Panc1 (cell line): ENCODE measurements at regions not wholly inside any gene's neighbourhood (a gene's known extent, or its start where the extent isn't known, plus 50 kb on each side); places are given as distances from the start of the nearest gene placed in this dataset.

Experiments
- ATAC-seq: fragments of 200-7000 bp; cut with Tn5 transposase; 2 replicates; pipeline ENCODE4 v1.9.1; 2020; ENCODE audit warnings: mild to moderate bottlenecking, moderate library complexity
- BruUV-seq: library from RNA; stranded (reverse); fragments of 400-500 nt; replicated peaks from 2 replicates; lab custom pipeline; 2021; lab: Mats Ljungman, UMichigan
- CTCF ChIA-PET: fragments of 300-600 bp; sonication (Branson Sonifier 250); formaldehyde crosslinking; loops from one replicate; lab custom pipeline; 2022; ENCODE audit warnings: antibody characterized with exemption; lab: Charles Lee
- POLR2A ChIA-PET: fragments of 300-600 bp; sonication (Branson Sonifier 250); formaldehyde crosslinking; loops from one replicate; lab custom pipeline; 2022; ENCODE audit warnings: antibody characterized with exemption; lab: Charles Lee
- DNase-seq: peaks from one replicate; pipeline ENCODE4 v3.0.0-alpha.2; 2010; ENCODE audit warnings: low read depth, low spot score
- H3K27ac ChIP-seq: 2 replicates; pipeline ENCODE4 v1.5.1; 2011; ENCODE audit warnings: mild to moderate bottlenecking, low read length, inconsistent platforms
- H3K27me3 ChIP-seq: fragments of 200-500 bp; sonication (Bioruptor generic); 2 replicates; pipeline ENCODE4 v1.6.0; 2014; ENCODE audit warnings: low read length, inconsistent platforms; ENCODE audit not compliant: control insufficient read depth, insufficient read depth
- H3K36me3 ChIP-seq: fragments of 200-500 bp; sonication (Bioruptor generic); 2 replicates; pipeline ENCODE4 v1.5.1; 2014; ENCODE audit warnings: inconsistent platforms, mild to moderate bottlenecking, low read length, moderate library complexity; ENCODE audit not compliant: control insufficient read depth, insufficient read depth
- H3K4me1 ChIP-seq: 2 replicates; pipeline ENCODE4 v1.5.1; 2011; ENCODE audit warnings: inconsistent platforms, mild to moderate bottlenecking, low read length, moderate library complexity; ENCODE audit not compliant: control insufficient read depth, insufficient read depth
- H3K4me3 ChIP-seq, 2 experiments: 2 replicates each; pipeline ENCODE4 v1.5.1; 2011 to 2012; ENCODE audit warnings: low read depth in 2 of 2, low read length in 2 of 2, mild to moderate bottlenecking in 2 of 2, inconsistent platforms in 1 of 2, moderate library complexity in 1 of 2
- H3K9me3 ChIP-seq: fragments of 200-500 bp; sonication (Bioruptor generic); 2 replicates; pipeline ENCODE4 v1.5.1; 2014; ENCODE audit warnings: low read depth, mild to moderate bottlenecking, inconsistent platforms, low read length, moderate library complexity; ENCODE audit not compliant: control insufficient read depth, insufficient read depth
- CTCF ChIP-seq: fragments of 450-650 bp; IDR thresholded peaks from 2 replicates; pipeline ENCODE4 v1.5.1; 2017; ENCODE audit warnings: mild to moderate bottlenecking
- POLR2AphosphoS5 ChIP-seq: IDR thresholded peaks from 2 replicates; pipeline ENCODE4 v1.6.1; 2012; ENCODE audit warnings: mild to moderate bottlenecking, low read depth, low read length, moderate library complexity
- REST ChIP-seq, 2 experiments: IDR thresholded peaks; 2 replicates each; pipeline ENCODE4 v1.6.1; 2011 to 2012; ENCODE audit warnings: low read depth in 2 of 2, control low read depth in 1 of 2, low read length in 1 of 2, mild to moderate bottlenecking in 1 of 2, moderate library complexity in 1 of 2; ENCODE audit not compliant: insufficient read depth in 1 of 2
- SIN3A ChIP-seq: IDR thresholded peaks from 2 replicates; pipeline ENCODE4 v1.6.1; 2012; ENCODE audit warnings: low read depth, mild to moderate bottlenecking, low read length, moderate library complexity, borderline replicate concordance; ENCODE audit not compliant: insufficient read depth
- TCF7L2 ChIP-seq: IDR thresholded peaks from 2 replicates; pipeline ENCODE4 v1.6.1; 2011; ENCODE audit warnings: mild to moderate bottlenecking, low read depth, low read length, inconsistent platforms
- in situ Hi-C: cut with HindIII; loops from 2 replicates; pipeline ENCODE4 v1.10.0; 2016; ENCODE audit warnings: low sequenced_read_pairs, low pct_unique_long_range_greater_than_20kb
- intact Hi-C: fragments of 100-400 bp; cut with micrococcal nuclease; formaldehyde crosslinking; loops from one replicate; pipeline ENCODE4 v1.10.0; 2022; ENCODE audit not compliant: unreplicated experiment

GRCh38 chr3:144314946-144315345 lies 343.3 kb downstream of the DIPK2A start:
- intact Hi-C loops (no loop called here), in situ Hi-C loops (no loop called here)
- ChIA-PET CTCF (no interaction called here), POLR2A (no interaction called here)
- Histone ChIP-seq H3K9me3 (no peaks in the 10 kb centered on the region), H3K27ac (no peak overlapping the region), H3K4me3 (no peak overlapping the region), H3K4me1 (no peaks in the 10 kb centered on the region), H3K27me3 (no peaks in the 10 kb centered on the region), H3K36me3 (no peaks in the 10 kb centered on the region; the same call in 1 of the 2 replicates)
- DNase-seq, result no peak
- no peak for TF ChIP-seq POLR2AphosphoS5
- no peak for ATAC-seq
- BruUV-seq, result no TSS peak

- BruUV-seq, result no TSS peak
- no peak for TF ChIP-seq POLR2AphosphoS5
- TF ChIP-seq REST (IDR thresholded peaks at IDR 0.05; ENCODE audit: insufficient read depth in 1 of 2, low read depth in 2 of 2, low read length in 1 of 2), result no peak
- TF ChIP-seq SIN3A, result no peak
- no peak for TF ChIP-seq TCF7L2
- no peak for TF ChIP-seq CTCF
- Histone ChIP-seq H3K36me3 (no peaks in the 10 kb centered on the region; the same call in 1 of the 2 replicates), H3K4me3 (no peak overlapping the region), H3K9me3 (peaks cover 6% of the 10 kb centered on the region; the same call in 1 of the 2 replicates), H3K27ac (no peak overlapping the region), H3K4me1 (no peaks in the 10 kb centered on the region), H3K27me3 (no peaks in the 10 kb centered on the region)
- no peak for ATAC-seq
- DNase-seq, result no peak
- intact Hi-C loops, result no loop called here
- in situ Hi-C loops, result no loop called here
- POLR2A ChIA-PET, result no interaction called here
- CTCF ChIA-PET, result no interaction called here
Observed at GRCh38 chr3:144317961-144318360, 346.3 kb downstream of the DIPK2A start.

GRCh38 chr3:144324076-144324475 lies 352.5 kb downstream of the DIPK2A start:
- H3K36me3 ChIP-seq, result no peaks in the 10 kb centered on the region
- in situ Hi-C loops, result no loop called here
- no peak overlapping the region for H3K4me3 ChIP-seq
- ChIA-PET POLR2A (no interaction called here), CTCF (no interaction called here)
- DNase-seq, result no peak
- H3K27me3 ChIP-seq, result no peaks in the 10 kb centered on the region
- H3K4me1 ChIP-seq, result no peaks in the 10 kb centered on the region
- peaks cover 6% of the 10 kb centered on the region; the same call in 1 of the 2 replicates for H3K9me3 ChIP-seq
- ATAC-seq, result no peak
- intact Hi-C loops, result loop anchor here (10.0 kb wide), 1 partner anchor 1149 kb away; no protein-coding TSS in a partner anchor
- BruUV-seq, result no TSS peak
- TF ChIP-seq CTCF (no peak), TCF7L2 (no peak), POLR2AphosphoS5 (no peak), REST (IDR thresholded peaks at IDR 0.05; ENCODE audit: insufficient read depth in 1 of 2, low read depth in 2 of 2, low read length in 1 of 2) (no peak)
- no peak overlapping the region for H3K27ac ChIP-seq
